ENCODE measurements at regions not wholly inside any gene's neighbourhood (a gene's known extent, or its start where the extent isn't known, plus 50 kb on each side); places are given as distances from the start of the nearest gene placed in this dataset.

DNA sequence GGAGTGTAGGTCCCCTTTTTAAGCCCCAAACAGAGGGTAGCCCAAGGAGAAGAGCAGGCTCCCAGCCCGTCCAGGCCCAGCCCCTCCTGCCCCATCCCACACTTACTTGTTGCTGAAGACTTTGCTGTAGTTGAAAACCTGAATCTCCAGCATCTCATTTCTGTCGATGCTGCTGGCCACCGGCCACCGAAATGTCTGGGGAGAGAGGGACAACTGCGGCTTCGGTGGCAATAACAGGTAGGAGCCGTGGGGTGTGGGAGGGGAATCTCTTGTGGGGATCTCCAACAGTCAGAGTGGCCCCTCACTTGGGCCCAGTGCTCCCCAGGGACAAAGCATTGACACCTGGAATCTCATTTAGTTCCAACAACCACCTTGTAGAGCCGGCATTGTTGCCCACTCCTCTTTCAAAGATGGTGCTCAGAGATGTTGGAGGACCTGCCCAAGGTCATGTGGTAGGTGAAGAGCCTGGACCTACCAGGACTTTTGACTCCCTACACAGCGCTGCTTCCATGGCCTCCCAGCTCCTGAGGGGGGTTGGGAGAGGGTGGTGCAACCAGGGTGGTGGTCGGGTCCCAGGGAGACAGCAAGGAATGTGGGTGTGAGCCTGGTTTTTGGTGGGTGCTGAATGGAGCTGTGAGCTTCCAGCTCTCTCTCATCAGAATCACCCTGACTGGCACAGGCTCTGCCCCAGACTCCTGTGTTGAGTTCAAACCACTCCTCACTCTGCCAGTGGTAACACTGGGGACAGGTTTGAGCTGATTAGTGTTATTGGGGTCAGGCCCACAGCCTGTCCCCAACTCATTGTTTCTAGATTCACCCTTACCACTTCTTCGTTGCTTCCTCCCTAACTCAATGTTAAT is 50.0 kb upstream of the OTOF start:
- TF ChIP-seq, protein P1, sequence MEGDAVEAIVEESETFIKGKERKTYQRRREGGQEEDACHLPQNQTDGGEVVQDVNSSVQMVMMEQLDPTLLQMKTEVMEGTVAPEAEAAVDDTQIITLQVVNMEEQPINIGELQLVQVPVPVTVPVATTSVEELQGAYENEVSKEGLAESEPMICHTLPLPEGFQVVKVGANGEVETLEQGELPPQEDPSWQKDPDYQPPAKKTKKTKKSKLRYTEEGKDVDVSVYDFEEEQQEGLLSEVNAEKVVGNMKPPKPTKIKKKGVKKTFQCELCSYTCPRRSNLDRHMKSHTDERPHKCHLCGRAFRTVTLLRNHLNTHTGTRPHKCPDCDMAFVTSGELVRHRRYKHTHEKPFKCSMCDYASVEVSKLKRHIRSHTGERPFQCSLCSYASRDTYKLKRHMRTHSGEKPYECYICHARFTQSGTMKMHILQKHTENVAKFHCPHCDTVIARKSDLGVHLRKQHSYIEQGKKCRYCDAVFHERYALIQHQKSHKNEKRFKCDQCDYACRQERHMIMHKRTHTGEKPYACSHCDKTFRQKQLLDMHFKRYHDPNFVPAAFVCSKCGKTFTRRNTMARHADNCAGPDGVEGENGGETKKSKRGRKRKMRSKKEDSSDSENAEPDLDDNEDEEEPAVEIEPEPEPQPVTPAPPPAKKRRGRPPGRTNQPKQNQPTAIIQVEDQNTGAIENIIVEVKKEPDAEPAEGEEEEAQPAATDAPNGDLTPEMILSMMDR (IDR thresholded peaks at IDR 0.05; ENCODE audit: poor library complexity, severe bottlenecking) = no peak
- DNase-seq (ENCODE audit: low spot score) (no peak), ATAC-seq (ENCODE audit: low read depth) (no peak)
- no peak overlapping the region for H3K27ac ChIP-seq (ENCODE audit: poor library complexity, severe bottlenecking)
- no peaks in the 10 kb centered on the region for H3K36me3 ChIP-seq (ENCODE audit: low read depth)
- no peaks in the 10 kb centered on the region for H3K4me1 ChIP-seq (ENCODE audit: insufficient read depth, poor library complexity, severe bottlenecking)
- H3K4me3 ChIP-seq (ENCODE audit: severe bottlenecking) = no peak overlapping the region
- no peaks in the 10 kb centered on the region for H3K9me3 ChIP-seq (ENCODE audit: severe bottlenecking)
- H3K27me3 ChIP-seq (ENCODE audit: insufficient read depth, poor library complexity, severe bottlenecking) = no peaks in the 10 kb centered on the region

All from RWPE2 (cell line).